IMR-90 (cell line): ENCODE measurements at regions not wholly inside any gene's neighbourhood (a gene's known extent, or its start where the extent isn't known, plus 50 kb on each side); places are given as distances from the start of the nearest gene placed in this dataset.

Experiments used
- ATAC-seq: fragments of 200-7000 bp; cut with Tn5 transposase; 2 replicates; pipeline ENCODE4 v1.9.1; 2020; ENCODE audit warnings: low read depth, mild to moderate bottlenecking, moderate library complexity
- BruUV-seq: library from RNA; stranded (reverse); fragments of 400-500 nt; replicated peaks from 2 replicates; lab custom pipeline; 2021; lab: Mats Ljungman, UMichigan
- CTCF ChIA-PET: fragments of 300-600 bp; formaldehyde crosslinking; extraction: SDS; loops from one replicate; lab custom pipeline; 2021; ENCODE audit warnings: antibody characterized with exemption; lab: Yijun Ruan, JAX
- POLR2A ChIA-PET: fragments of 300-600 bp; sonication (Branson Sonifier 250); formaldehyde crosslinking; loops from one replicate; lab custom pipeline; 2022; ENCODE audit warnings: antibody characterized with exemption; ENCODE audit not compliant: unreplicated experiment; lab: Charles Lee
- DNase-seq: peaks from one replicate; pipeline ENCODE4 v3.0.0; 2013
- H2AFZ ChIP-seq: replicated peaks from 2 replicates; pipeline ENCODE3; 2013; ENCODE audit warnings: low read length, mild to moderate bottlenecking; ENCODE audit not compliant: poor library complexity
- H2AK5ac ChIP-seq: 2 replicates; pipeline ENCODE4 v1.6.1; 2013; ENCODE audit warnings: low read depth, low read length, inconsistent platforms
- H2AK9ac ChIP-seq: replicated peaks from 2 replicates; pipeline ENCODE3; 2013; ENCODE audit warnings: mild to moderate bottlenecking, low read depth, low read length, moderate library complexity; ENCODE audit not compliant: poor library complexity
- H2BK120ac ChIP-seq: 2 replicates; pipeline ENCODE4 v1.6.1; 2013; ENCODE audit warnings: low read depth, low read length, inconsistent platforms
- H2BK15ac ChIP-seq: 3 replicates; pipeline ENCODE4 v1.6.1; 2013; ENCODE audit warnings: low read depth, low read length, inconsistent platforms
- H2BK20ac ChIP-seq: 2 replicates; pipeline ENCODE4 v1.6.1; 2013; ENCODE audit warnings: low read depth, mild to moderate bottlenecking, inconsistent platforms, low read length, moderate library complexity
- H2BK5ac ChIP-seq: 2 replicates; pipeline ENCODE4 v1.6.1; 2013; ENCODE audit warnings: mild to moderate bottlenecking, low read depth, low read length, inconsistent platforms; ENCODE audit not compliant: poor library complexity, severe bottlenecking
- H3K14ac ChIP-seq: replicated peaks from 2 replicates; pipeline ENCODE4 v1.6.1; 2013; ENCODE audit warnings: low read depth, low read length, inconsistent platforms
- H3K18ac ChIP-seq: 2 replicates; pipeline ENCODE4 v1.6.1; 2013; ENCODE audit warnings: low read depth, low read length, control low read depth
- H3K23ac ChIP-seq: 2 replicates; pipeline ENCODE4 v1.6.1; 2013; ENCODE audit warnings: low read depth, low read length, inconsistent platforms
- H3K27ac ChIP-seq: 2 replicates; pipeline ENCODE4 v1.5.1; 2013; ENCODE audit warnings: mild to moderate bottlenecking, control low read depth, low read length; ENCODE audit not compliant: insufficient read depth
- H3K27me3 ChIP-seq: 2 replicates; pipeline ENCODE4 v1.6.1; 2013; ENCODE audit warnings: low read length; ENCODE audit not compliant: control insufficient read depth, insufficient read depth
- H3K36me3 ChIP-seq: 2 replicates; pipeline ENCODE4 v1.6.1; 2013; ENCODE audit warnings: low read length, mixed read lengths; ENCODE audit not compliant: control insufficient read depth, insufficient read depth
- H3K4ac ChIP-seq: 2 replicates; pipeline ENCODE4 v1.6.1; 2013; ENCODE audit warnings: low read depth, low read length, inconsistent platforms
- H3K4me1 ChIP-seq: 2 replicates; pipeline ENCODE4 v1.6.1; 2013; ENCODE audit warnings: low read length, mixed read lengths; ENCODE audit not compliant: control insufficient read depth, insufficient read depth
- H3K4me2 ChIP-seq: 2 replicates; pipeline ENCODE4 v1.6.1; 2013; ENCODE audit warnings: low read depth, mild to moderate bottlenecking, control low read depth, low read length, moderate library complexity
- H3K4me3 ChIP-seq: 2 replicates; pipeline ENCODE4 v1.5.1; 2013; ENCODE audit warnings: low read depth, mild to moderate bottlenecking, control low read depth, low read length, moderate library complexity; ENCODE audit not compliant: insufficient read depth
- H3K56ac ChIP-seq: 2 replicates; pipeline ENCODE4 v1.6.1; 2013; ENCODE audit warnings: low read length, inconsistent platforms; ENCODE audit not compliant: insufficient read depth; ENCODE audit errors: extremely low read depth
- H3K79me1 ChIP-seq, 2 experiments: 2 replicates each; pipeline ENCODE4 v1.6.1; 2013; ENCODE audit warnings: low read length in 2 of 2, inconsistent platforms in 1 of 2, low read depth in 1 of 2
- H3K9ac ChIP-seq: 2 replicates; pipeline ENCODE4 v1.6.1; 2013; ENCODE audit warnings: low read depth, low read length, control low read depth
- H3K9me1 ChIP-seq: 2 replicates; pipeline ENCODE4 v1.6.1; 2013; ENCODE audit warnings: low read length, inconsistent platforms; ENCODE audit not compliant: insufficient read depth
- H3K9me3 ChIP-seq: 2 replicates; pipeline ENCODE4 v1.6.1; 2013; ENCODE audit warnings: low read length; ENCODE audit not compliant: control insufficient read depth, insufficient read depth
- H4K20me1 ChIP-seq: 2 replicates; pipeline ENCODE4 v1.6.1; 2013; ENCODE audit warnings: low read length, inconsistent platforms; ENCODE audit not compliant: insufficient read depth
- H4K5ac ChIP-seq: 2 replicates; pipeline ENCODE4 v1.6.1; 2013; ENCODE audit warnings: mild to moderate bottlenecking, low read depth, low read length, control low read depth
- H4K8ac ChIP-seq, 2 experiments: 2 replicates each; pipeline ENCODE4 v1.6.1; 2013; ENCODE audit warnings: low read depth in 2 of 2, low read length in 2 of 2, control low read depth in 1 of 2, inconsistent platforms in 1 of 2
- H4K91ac ChIP-seq: 2 replicates; pipeline ENCODE4 v1.6.1; 2013; ENCODE audit warnings: low read depth, low read length, inconsistent platforms; ENCODE audit not compliant: insufficient read depth
- CTCF ChIP-seq: conservative IDR thresholded peaks from 2 replicates; pipeline ENCODE4 v1.5.1; 2012; ENCODE audit warnings: mild to moderate bottlenecking, low read depth, low read length, improper control_type of control experiment
- FOS ChIP-seq: fragments of 150-350 bp; IDR thresholded peaks from 2 replicates; pipeline ENCODE4 v1.6.1; 2016; ENCODE audit warnings: low read depth, low read length
- MAFK ChIP-seq: IDR thresholded peaks from 2 replicates; pipeline ENCODE4 v1.6.1; 2012; ENCODE audit warnings: low read depth, low read length, improper control_type of control experiment
- MAZ ChIP-seq: IDR thresholded peaks from 2 replicates; pipeline ENCODE4 v1.6.1; 2012; ENCODE audit warnings: low read depth, mild to moderate bottlenecking, low read length, improper control_type of control experiment, moderate library complexity, borderline replicate concordance
- MXI1 ChIP-seq: IDR thresholded peaks from 2 replicates; pipeline ENCODE4 v1.6.1; 2012; ENCODE audit warnings: low read depth, mild to moderate bottlenecking, low read length, moderate library complexity, borderline replicate concordance
- RAD21 ChIP-seq: IDR thresholded peaks from 2 replicates; pipeline ENCODE4 v1.6.1; 2012; ENCODE audit warnings: low read length, improper control_type of control experiment
- WGBS, 2 experiments: methylation state at CpG; one replicate each; pipeline versions ENCODE4 v1.1.5 to v1.1.7; 2013; ENCODE audit warnings: missing lambda C conversion rate in 2 of 2; ENCODE audit not compliant: insufficient read length in 1 of 2; ENCODE audit errors: extremely low coverage in 2 of 2; 5-methylcytosine and 5-hydroxymethylcytosine counted together
- dilution Hi-C: fragments of 300-500 bp; cut with HindIII; formaldehyde crosslinking; loops from one replicate; pipeline ENCODE4 v1.14.3; 2018; ENCODE audit warnings: low sequenced_read_pairs; ENCODE audit not compliant: unreplicated experiment
- in situ Hi-C: fragments of 300-500 bp; cut with MboI; formaldehyde crosslinking; loops from 3 replicates; pipeline ENCODE4 v1.14.3; 2019; ENCODE audit warnings: low sequenced_read_pairs, inconsistent platforms, mixed read lengths
- intact Hi-C: fragments of 100-400 bp; cut with micrococcal nuclease; formaldehyde crosslinking; loops from 2 replicates; pipeline ENCODE4 v1.10.0; 2022
- TF ChIP-seq, protein P1 (sequence below): fragments of 150-350 bp; IDR thresholded peaks from 2 replicates; pipeline ENCODE4 v1.6.1; 2016; ENCODE audit warnings: low read depth, mild to moderate bottlenecking, low read length, moderate library complexity, borderline replicate concordance

DNA sequence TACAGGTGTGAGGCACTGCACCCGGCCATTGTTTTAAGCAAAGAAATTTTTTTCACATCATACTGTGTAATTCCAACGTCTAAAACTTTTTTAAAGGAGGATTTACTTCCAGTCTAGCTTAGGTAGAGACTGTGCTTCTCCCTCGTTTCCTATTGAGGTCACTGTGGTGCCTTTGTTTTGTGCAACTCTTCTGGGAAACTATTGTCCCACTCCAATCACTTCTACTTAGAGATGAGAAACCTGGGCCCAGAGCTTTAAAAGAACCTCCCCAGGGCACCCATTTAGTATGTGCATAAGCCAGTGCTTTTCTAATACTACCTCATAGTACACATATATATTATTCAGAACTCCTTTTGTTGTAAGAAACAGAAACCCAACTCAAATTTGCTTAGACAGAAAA lies 120.0 kb upstream of the ZNF644 start:
- Histone ChIP-seq H3K18ac (no peak overlapping the region), H2AK9ac (no peak overlapping the region), H3K4me2 (no peak overlapping the region), H3K36me3 (no peaks in the 10 kb centered on the region), H3K4me1 (no peaks in the 10 kb centered on the region), H3K9ac (no peak overlapping the region), H3K56ac (no peak overlapping the region), H3K9me3 (no peaks in the 10 kb centered on the region), H2BK120ac (no peak overlapping the region), H4K5ac (no peak overlapping the region), H2BK15ac (no peak overlapping the region), H3K23ac (no peak overlapping the region), H3K9me1 (no peaks in the 10 kb centered on the region), H2BK20ac (no peak overlapping the region), H2AK5ac (no peak overlapping the region), H3K27me3 (no peaks in the 10 kb centered on the region), H4K91ac (no peak overlapping the region), H3K27ac (no peak overlapping the region), H4K20me1 (no peaks in the 10 kb centered on the region), H4K8ac (no peak overlapping the region), H2AFZ (no peak overlapping the region), H2BK5ac (no peak overlapping the region), H3K4me3 (no peak overlapping the region), H3K79me1 (no peaks in the 10 kb centered on the region), H3K4ac (no peak overlapping the region), H3K14ac (no peak overlapping the region)
- intact Hi-C loops (no loop called here), dilution Hi-C loops (no loop called here), in situ Hi-C loops (no loop called here)
- DNase-seq, result no peak
- CTCF ChIA-PET, result no interaction called here
- no peak for ATAC-seq
- POLR2A ChIA-PET, result no interaction called here
- no TSS peak for BruUV-seq
- WGBS, 2 experiments, result no CpG with 5 or more reads among the region's 3 CpGs
- no peak for TF ChIP-seq FOS
- no peak for TF ChIP-seq MAFK
- no peak for TF ChIP-seq MAZ
- TF ChIP-seq RAD21, result no peak
- TF ChIP-seq, protein P1, sequence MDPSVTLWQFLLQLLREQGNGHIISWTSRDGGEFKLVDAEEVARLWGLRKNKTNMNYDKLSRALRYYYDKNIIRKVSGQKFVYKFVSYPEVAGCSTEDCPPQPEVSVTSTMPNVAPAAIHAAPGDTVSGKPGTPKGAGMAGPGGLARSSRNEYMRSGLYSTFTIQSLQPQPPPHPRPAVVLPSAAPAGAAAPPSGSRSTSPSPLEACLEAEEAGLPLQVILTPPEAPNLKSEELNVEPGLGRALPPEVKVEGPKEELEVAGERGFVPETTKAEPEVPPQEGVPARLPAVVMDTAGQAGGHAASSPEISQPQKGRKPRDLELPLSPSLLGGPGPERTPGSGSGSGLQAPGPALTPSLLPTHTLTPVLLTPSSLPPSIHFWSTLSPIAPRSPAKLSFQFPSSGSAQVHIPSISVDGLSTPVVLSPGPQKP, result no peak
- no peak for TF ChIP-seq MXI1
- TF ChIP-seq CTCF, result no peak
